HEK293T (cell line): ENCODE measurements at regions not wholly inside any gene's neighbourhood (a gene's known extent, or its start where the extent isn't known, plus 50 kb on each side); places are given as distances from the start of the nearest gene placed in this dataset.
"Not testable (repeated sequence)": the region's sequence is repeated elsewhere in the genome, so short reads cannot be mapped to it uniquely, and the experiment has no call there.

ENCODE experiments used
- CTCF ChIA-PET: fragments of 350-600 bp; formaldehyde crosslinking; extraction: SDS; loops from one replicate; lab custom pipeline; 2021; ENCODE audit warnings: antibody characterized with exemption, inconsistent platforms; lab: Yijun Ruan, JAX
- POLR2A ChIA-PET: fragments of 350-600 bp; formaldehyde crosslinking; extraction: SDS; loops from one replicate; lab custom pipeline; 2020; ENCODE audit warnings: antibody characterized with exemption, inconsistent platforms; lab: Yijun Ruan, JAX
- DNase-seq: peaks from one replicate; pipeline ENCODE4 v3.0.0; 2012; ENCODE audit warnings: mixed read lengths; ENCODE audit errors: extremely low spot score
- ARNT ChIP-seq: fragments of 450-650 bp; IDR thresholded peaks from 2 replicates; pipeline ENCODE4 v1.6.1; 2017; ENCODE audit warnings: mild to moderate bottlenecking
- BHLHE40 ChIP-seq: fragments of 450-650 bp; IDR thresholded peaks from 2 replicates; pipeline ENCODE4 v1.6.1; 2016; ENCODE audit warnings: mild to moderate bottlenecking, moderate library complexity, borderline replicate concordance
- CTBP1 ChIP-seq: fragments of 450-650 bp; IDR thresholded peaks from 2 replicates; pipeline ENCODE4 v1.6.1; 2016; ENCODE audit warnings: borderline replicate concordance
- ELF4 ChIP-seq: fragments of 450-650 bp; IDR thresholded peaks from 2 replicates; pipeline ENCODE4 v1.6.1; 2017; ENCODE audit warnings: antibody characterized with exemption
- FOXK2 ChIP-seq: fragments of 450-650 bp; IDR thresholded peaks from 2 replicates; pipeline ENCODE4 v1.6.1; 2016; ENCODE audit warnings: mild to moderate bottlenecking
- FOXM1 ChIP-seq: fragments of 450-650 bp; IDR thresholded peaks from 2 replicates; pipeline ENCODE4 v1.6.1; 2017; ENCODE audit warnings: mild to moderate bottlenecking, borderline replicate concordance
- HDGF ChIP-seq: fragments of 450-650 bp; IDR thresholded peaks from 2 replicates; pipeline ENCODE4 v1.6.1; 2017; ENCODE audit warnings: antibody characterized with exemption, borderline replicate concordance
- L3MBTL2 ChIP-seq: fragments of 450-650 bp; conservative IDR thresholded peaks from 2 replicates; pipeline ENCODE4 v1.6.1; 2016; ENCODE audit warnings: mild to moderate bottlenecking
- LEF1 ChIP-seq: fragments of 450-650 bp; IDR thresholded peaks from 2 replicates; pipeline ENCODE4 v1.6.1; 2017; ENCODE audit warnings: mild to moderate bottlenecking, borderline replicate concordance
- NFRKB ChIP-seq: fragments of 450-650 bp; IDR thresholded peaks from 2 replicates; pipeline ENCODE4 v1.6.1; 2016; ENCODE audit warnings: mild to moderate bottlenecking, moderate library complexity
- SP1 ChIP-seq: fragments of 450-650 bp; IDR thresholded peaks from 2 replicates; pipeline ENCODE4 v1.6.1; 2017
- SUZ12 ChIP-seq: fragments of 450-650 bp; IDR thresholded peaks from 2 replicates; pipeline ENCODE4 v1.6.1; 2016; ENCODE audit warnings: mild to moderate bottlenecking
- TARDBP ChIP-seq: fragments of 450-650 bp; IDR thresholded peaks from 2 replicates; pipeline ENCODE4 v1.6.1; 2016
- ZNF384 ChIP-seq: fragments of 450-650 bp; IDR thresholded peaks from 2 replicates; pipeline ENCODE4 v1.6.1; 2016
- TF ChIP-seq, protein P1 (sequence below): fragments of 450-650 bp; IDR thresholded peaks from 2 replicates; pipeline ENCODE4 v1.6.1; 2016

DNA sequence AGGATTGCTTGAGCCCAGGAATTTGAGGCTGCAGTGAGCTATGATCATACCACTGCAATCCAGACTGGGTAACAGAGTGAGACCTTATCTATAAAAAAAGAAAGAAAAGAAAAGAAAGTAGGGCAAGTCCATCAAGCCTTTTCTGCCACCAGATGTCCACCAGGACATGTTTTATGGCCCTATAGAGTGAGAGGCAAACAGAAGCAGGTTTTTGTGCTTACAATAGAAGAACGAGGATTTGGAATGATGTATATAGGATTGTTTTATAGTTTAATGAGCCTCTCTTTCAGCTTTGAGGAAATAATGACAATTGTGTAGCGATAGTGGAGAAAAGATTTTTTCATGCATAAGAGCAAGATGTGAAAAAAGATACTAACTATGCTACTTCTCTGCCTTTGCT, 480.5 kb downstream of the KLF12 start:
- ChIA-PET CTCF (no interaction called here), POLR2A (no interaction called here)
- TF ChIP-seq L3MBTL2 = no peak
- TF ChIP-seq HDGF = no peak
- DNase-seq = no peak

DNA sequence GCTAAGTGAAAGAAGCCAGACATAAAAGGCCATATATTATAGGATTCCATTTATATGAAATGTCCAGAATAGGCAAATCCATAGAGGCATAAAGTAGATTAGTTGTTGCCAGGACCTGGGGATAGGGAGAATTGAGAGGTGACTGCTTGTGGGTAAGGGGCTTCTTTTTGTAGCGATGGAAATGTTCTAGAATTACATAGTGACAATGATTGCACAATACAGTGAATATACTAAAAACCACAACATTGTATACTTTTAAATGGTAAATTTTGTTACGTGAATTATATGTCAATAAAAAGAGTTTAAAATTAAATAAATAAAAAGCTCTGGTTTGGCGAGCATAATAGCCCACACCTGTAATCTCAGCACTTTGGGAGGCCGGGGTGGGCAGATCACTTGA, 486.8 kb downstream of the KLF12 start:
- TF ChIP-seq FOXM1 = no peak
- TF ChIP-seq FOXK2 = no peak
- TF ChIP-seq SP1 = no peak
- TF ChIP-seq, protein P1, sequence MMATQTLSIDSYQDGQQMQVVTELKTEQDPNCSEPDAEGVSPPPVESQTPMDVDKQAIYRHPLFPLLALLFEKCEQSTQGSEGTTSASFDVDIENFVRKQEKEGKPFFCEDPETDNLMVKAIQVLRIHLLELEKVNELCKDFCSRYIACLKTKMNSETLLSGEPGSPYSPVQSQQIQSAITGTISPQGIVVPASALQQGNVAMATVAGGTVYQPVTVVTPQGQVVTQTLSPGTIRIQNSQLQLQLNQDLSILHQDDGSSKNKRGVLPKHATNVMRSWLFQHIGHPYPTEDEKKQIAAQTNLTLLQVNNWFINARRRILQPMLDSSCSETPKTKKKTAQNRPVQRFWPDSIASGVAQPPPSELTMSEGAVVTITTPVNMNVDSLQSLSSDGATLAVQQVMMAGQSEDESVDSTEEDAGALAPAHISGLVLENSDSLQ = no peak
- no peak for TF ChIP-seq BHLHE40
- TF ChIP-seq HDGF = no peak
- TF ChIP-seq NFRKB = no peak
- DNase-seq = no peak
- CTCF ChIA-PET = no interaction called here
- POLR2A ChIA-PET = no interaction called here

DNA sequence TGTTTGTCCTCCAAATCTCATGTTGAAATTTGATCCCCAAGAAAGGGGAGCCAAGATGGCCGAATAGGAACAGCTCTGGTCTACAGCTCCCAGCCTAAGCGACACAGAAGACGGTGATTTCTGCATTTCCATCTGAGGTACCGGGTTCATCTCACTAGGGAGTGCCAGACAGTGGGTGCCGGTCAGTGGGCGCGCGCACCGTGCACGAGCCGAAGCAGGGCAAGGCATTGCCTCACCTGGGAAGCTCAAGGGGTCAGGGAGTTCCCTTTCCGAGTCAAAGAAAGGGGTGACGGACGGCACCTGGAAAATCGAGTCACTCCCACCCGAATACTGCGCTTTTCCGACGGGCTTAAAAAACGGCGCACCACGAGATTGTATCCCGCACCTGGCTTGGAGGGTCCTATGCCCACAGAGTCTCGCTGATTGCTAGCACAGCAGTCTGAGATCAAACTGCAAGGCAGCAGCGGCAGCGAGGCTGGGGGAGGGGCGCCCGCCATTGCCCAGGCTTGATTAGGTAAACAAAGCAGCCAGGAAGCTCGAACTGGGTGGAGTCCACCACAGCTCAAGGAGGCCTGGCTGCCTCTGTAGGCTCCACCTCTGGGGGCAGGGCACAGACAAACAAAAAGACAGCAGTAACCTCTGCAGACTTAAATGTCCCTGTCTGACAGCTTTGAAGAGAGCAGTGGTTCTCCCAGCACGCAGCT, 493.6 kb downstream of the KLF12 start:
- DNase-seq, CTCF ChIA-PET, POLR2A ChIA-PET: not testable (repeated sequence)

DNA sequence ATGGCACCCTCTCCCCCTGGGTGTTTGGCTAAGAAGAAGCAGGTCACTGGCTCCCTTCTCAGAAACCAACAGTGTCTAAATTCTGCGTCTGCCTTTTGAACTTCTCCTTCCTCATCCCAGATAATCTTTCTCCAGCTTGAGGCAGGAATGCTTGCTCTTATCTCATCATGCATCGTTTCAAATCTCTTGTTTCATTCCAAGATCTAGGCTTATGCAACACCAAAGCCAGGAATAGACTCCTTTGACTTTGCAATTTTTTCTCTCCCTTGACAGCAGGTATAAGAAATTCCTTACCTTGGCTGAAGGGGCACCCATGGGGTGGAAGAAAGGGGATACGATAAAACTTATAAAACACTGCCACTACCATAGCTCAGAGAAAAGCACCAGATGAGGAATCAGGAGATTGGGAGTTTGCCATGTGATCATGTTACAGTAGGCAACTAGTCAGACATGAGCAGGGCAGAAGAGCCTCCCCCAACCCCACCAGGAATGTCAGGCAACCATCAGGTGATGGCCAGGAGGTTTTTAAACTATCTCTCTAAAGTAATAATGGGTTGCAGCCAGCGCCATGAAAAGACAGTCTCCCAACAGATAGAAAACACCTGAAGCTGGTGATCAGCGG, 498.9 kb downstream of the KLF12 start:
- DNase-seq = no peak
- ChIA-PET CTCF (interaction anchor here (0.7 to 1.5 kb wide), 2 partner anchors 16 to 44 kb away, joined by 3 read pairs; no protein-coding TSS in a partner anchor), POLR2A (no interaction called here)
- TF ChIP-seq SP1 (no peak), L3MBTL2 (no peak), FOXK2 (no peak), HDGF (no peak), ZNF384 (no peak), ARNT (no peak), LEF1 (no peak), ELF4 (no peak), SUZ12 (no peak), TARDBP (no peak), NFRKB (no peak), CTBP1 (no peak)
- TF ChIP-seq, protein P1 = no peak

DNA sequence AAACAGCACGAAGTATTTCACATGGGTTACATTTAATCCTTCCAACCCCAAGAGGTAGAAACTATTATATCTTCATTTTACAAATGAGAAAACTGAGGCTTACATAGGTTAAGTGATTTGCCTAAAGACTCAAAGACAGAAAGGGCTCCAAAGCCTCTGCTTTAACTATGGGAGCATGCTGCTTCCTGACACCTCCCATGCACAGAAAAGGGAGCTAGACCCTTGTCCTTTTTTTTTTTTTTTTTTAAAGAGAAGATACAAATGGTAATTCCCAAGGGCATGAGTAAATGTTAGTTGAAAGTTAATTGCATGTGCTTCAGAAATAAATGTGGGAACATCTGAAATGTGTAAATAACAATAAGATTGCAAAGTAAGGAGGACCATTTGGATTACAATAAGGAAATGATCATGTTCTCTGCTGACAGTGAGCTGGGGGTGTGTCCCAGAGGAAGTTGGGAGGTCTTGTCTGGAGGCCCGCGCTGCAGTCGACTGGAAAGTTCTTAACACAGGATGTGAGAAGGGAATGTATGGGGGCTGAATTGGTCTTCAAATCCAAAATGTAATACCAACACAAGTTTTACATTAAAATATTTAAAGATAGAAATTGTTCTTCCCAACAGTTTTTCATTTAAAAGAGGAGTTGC, 500.3 kb downstream of the KLF12 start:
- no peak for DNase-seq
- no peak for TF ChIP-seq ZNF384
- TF ChIP-seq FOXK2 = no peak
- no peak for TF ChIP-seq BHLHE40
- TF ChIP-seq CTBP1 = no peak
- CTCF ChIA-PET = interaction anchor here (0.6 kb wide), 1 partner anchor 8 kb away, joined by 3 read pairs; no protein-coding TSS in a partner anchor
- POLR2A ChIA-PET = no interaction called here

DNA sequence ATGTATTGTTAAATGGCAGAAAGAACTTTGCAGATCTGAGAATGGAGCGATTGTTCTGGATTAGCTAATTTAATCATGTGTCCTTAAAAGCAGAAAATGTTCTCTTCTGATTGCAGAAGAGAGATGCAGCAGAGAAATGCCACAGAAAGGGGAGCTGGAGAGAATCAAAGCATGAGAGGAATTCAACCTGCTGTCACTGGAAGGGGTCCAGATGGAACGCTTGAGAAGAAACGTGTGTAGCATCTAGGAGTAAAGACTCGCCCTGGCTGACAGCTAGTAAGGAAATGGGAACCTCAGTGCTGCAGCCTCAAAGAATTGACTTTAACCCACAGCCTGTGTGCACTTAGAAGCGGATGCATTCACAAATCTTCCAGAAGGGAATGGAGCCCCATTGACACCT, 502.8 kb downstream of the KLF12 start:
- CTCF ChIA-PET = no interaction called here
- no peak for TF ChIP-seq FOXK2
- no peak for TF ChIP-seq ELF4
- TF ChIP-seq CTBP1 = no peak
- TF ChIP-seq L3MBTL2 = no peak
- TF ChIP-seq NFRKB = no peak
- POLR2A ChIA-PET = no interaction called here
- no peak for DNase-seq

DNA sequence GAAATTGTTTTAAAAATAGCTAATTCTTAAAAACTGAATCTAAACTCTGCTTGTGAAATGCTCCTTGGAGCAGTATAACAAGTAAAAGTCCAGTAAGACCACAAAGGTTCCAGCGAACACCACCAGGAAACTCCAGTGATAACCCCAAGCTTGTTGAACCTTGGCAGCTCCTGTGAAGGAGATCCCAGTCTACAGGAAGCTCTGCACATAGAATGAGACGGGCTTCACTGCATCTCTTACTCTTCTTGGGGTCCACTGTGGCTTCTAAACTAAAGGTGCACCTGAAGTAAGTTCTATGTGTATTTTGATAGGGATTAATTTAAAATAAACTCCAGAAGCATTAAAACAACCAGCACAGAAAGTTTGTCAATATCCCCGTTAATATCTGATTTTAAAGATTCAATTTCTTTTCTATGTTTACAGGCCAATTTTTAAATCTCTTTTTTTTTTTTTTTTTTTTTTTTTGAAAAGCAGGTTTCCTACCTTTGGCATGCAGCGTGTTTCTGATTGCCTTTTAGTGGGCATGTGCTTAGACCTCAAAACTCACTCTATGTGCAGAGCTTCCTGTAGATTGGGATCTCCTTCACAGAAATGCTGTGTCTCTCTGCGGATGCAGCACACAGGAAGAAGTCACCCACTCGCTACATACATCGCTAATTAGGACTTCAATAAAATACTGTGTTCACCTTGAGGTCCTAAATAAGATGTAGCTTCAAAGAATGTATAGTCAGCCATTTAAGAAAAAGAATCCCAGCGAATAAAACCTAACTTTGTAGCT, 508.5 kb downstream of the KLF12 start:
- POLR2A ChIA-PET = no interaction called here

More for the DNA sequence above, 508.5 kb downstream of the KLF12 start:
- DNase-seq = no peak
- CTCF ChIA-PET = interaction anchor here (0.6 to 0.7 kb wide), 2 partner anchors 8 to 210 kb away, joined by 3 to 4 read pairs; no protein-coding TSS in a partner anchor
- no peak for TF ChIP-seq SP1
- no peak for TF ChIP-seq ARNT
- TF ChIP-seq TARDBP = no peak
- TF ChIP-seq CTBP1 = no peak
- TF ChIP-seq NFRKB = no peak
- no peak for TF ChIP-seq L3MBTL2
- no peak for TF ChIP-seq ELF4
- TF ChIP-seq FOXM1 = no peak
